Cardiac fibroblast (primary cell): ENCODE measurements at regions not wholly inside any gene's neighbourhood (a gene's known extent, or its start where the extent isn't known, plus 50 kb on each side); places are given as distances from the start of the nearest gene placed in this dataset.
"Not testable (repeated sequence)": the region's sequence is repeated elsewhere in the genome, so short reads cannot be mapped to it uniquely, and the experiment has no call there.

Experiments
- DNase-seq, 2 donors: peaks; one replicate each; pipeline versions ENCODE4 v3.0.0 to v3.0.0-alpha.2; 2010; ENCODE audit warnings: low read depth in 2 of 2
- H3K4me3 ChIP-seq, 2 donors: replicated peaks in 1 of 2; 1 replicate in 1 of 2; 2 replicates in 1 of 2; pipeline ENCODE4 v1.5.1; 2011; ENCODE audit warnings: low read depth in 2 of 2, low read length in 2 of 2, mild to moderate bottlenecking in 2 of 2, moderate library complexity in 1 of 2
- CTCF ChIP-seq: IDR thresholded peaks from one replicate; pipeline ENCODE4 v1.5.1; 2011; ENCODE audit warnings: low read depth, mild to moderate bottlenecking, low read length, inconsistent platforms

GRCh38 chr7:11281953-11282352, 308.3 kb downstream of the PHF14 start:
- TF ChIP-seq CTCF, result no peak
- no peak overlapping the region for H3K4me3 ChIP-seq
- no peak for DNase-seq

DNA sequence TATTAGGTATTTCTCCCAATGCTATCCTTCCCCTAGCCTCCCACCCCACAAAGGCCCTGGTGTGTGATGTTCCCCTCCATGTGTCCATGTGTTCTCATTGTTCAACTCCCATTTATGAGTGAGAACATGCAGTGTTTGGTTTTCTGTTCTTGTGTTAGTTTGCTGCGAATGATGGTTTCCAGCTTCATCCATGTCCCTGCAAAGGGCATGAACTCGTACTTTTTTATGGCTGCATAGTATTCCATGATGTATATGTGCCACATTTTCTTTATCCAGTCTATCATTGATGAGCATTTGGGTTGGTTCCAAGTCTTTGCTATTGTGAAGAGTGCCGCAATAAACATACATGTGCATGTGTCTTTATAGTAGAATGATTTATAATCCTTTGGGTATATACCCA, 309.9 kb downstream of the PHF14 start:
- DNase-seq, H3K4me3 ChIP-seq: not testable (repeated sequence)

DNA sequence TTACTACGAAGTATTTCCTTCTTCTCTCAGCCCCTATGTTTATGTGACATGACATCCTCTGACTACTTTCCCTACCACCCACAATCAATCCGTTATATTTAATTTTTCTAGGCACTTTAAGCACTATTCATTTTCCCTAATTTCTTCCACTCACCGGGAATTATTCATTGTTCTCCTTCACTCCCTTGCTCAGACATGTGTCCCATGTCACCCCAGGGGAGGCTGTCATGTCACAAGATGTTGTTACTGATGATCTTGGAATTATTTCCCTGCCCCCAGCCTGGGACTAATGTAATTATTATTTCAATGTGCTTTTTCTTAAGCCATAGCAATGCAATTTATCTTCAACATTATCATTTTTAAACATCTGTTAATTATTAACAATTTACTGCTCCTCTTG, 317.2 kb downstream of the PHF14 start:
- H3K4me3 ChIP-seq, result no peak overlapping the region
- DNase-seq, result no peak
- TF ChIP-seq CTCF, result no peak

- no peak overlapping the region for H3K4me3 ChIP-seq
- no peak for DNase-seq
- no peak for TF ChIP-seq CTCF
Measured at GRCh38 chr7:11294218-11294617, 320.5 kb downstream of the PHF14 start.

DNA sequence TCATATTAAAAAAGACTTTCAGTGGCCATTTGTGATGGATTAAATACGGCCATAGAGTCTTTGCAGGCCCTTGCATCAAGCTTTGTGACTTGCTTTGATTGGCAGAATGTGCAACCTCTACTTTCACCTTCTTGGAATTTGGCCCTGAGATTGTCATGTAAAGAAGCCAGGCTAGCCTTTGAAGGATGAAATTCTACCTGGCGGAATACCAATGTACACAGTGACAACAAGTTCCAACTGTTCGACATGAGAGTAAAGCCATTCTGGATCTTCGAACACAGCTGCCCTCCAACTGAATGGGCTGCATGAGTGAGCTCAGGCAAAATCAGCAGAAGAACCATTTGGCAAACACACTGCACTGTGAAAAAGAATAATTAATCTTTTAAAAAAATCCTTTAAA, 321.3 kb downstream of the PHF14 start:
- no peak for TF ChIP-seq CTCF
- DNase-seq, result no peak
- H3K4me3 ChIP-seq, result no peak overlapping the region

DNA sequence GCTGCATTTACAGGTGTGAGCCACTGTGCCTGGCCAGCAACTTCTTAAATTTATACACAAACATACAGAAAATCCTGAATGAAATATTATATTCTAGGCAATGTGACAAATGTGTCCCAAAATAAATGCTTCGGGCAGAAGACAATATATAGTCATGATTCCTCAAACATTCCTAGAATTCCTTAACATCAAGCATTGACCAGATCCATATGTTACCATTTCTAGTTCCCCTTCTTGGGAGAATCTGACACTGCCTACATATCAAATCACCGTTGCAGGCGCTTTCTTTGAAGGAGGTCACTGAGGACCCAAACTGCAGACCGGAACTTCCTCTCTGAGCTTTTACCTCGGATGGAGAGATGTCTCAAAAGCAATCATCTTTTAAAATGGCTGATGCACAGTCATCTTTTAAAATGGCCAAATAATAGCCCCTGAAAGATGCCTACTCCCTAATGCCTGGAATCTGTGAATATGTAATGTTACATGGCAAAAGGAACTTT, 323.5 kb downstream of the PHF14 start:
- no peak for TF ChIP-seq CTCF

GRCh38 chr7:11297764-11298163, 324.1 kb downstream of the PHF14 start:
- DNase-seq, result no peak
- no peak overlapping the region for H3K4me3 ChIP-seq
- TF ChIP-seq CTCF, result no peak

More for the DNA sequence above, 323.5 kb downstream of the PHF14 start:
- DNase-seq, result no peak
- H3K4me3 ChIP-seq, result no peak overlapping the region
